HG03175 (cell line): ENCODE measurements at regions not wholly inside any gene's neighbourhood (a gene's known extent, or its start where the extent isn't known, plus 50 kb on each side); places are given as distances from the start of the nearest gene placed in this dataset.
"Not testable (repeated sequence)": the region's sequence is repeated elsewhere in the genome, so short reads cannot be mapped to it uniquely, and the experiment has no call there.

Experiments
- ATAC-seq: cut with Tn5 transposase; IDR thresholded peaks from one replicate; pipeline ENCODE4 v1.9.1; 2021; ENCODE audit warnings: mild to moderate bottlenecking, moderate library complexity; ENCODE audit not compliant: unreplicated experiment

GRCh38 chr7:110507832-110508231 lies 583.1 kb upstream of the LRRN3 start:
- no peak for ATAC-seq

DNA sequence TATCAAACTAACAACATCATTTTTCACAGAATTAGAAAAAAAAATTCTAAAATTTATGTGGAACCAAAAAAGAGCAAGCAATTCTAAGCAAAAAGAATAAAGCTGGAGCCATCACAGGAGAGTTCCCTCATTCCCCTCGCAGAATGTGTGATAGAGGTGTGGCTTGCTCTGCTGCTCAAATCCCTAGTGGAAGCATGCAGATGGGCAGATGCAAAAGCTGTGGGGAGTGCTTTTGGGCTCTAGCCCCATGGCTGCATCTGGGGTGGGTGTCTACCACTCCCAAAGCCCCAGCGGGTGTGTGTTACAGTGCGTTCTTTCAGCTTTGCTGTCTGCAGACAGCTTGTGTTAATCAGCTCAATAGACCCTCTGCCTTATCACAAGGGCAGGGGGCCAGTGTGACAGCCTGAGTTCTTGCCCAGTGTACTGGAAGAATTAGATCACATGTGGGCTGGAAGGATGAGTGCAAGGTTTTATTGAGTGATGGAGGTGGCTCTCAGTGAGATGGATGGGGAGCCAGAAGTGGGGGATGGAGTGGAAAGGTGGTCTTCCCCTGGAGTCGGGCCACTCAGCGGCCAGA lies 575.9 kb upstream of the LRRN3 start:
- ATAC-seq = not testable (repeated sequence)

- no peak for ATAC-seq
Observed at GRCh38 chr7:110519851-110520250, 571.1 kb upstream of the LRRN3 start.

GRCh38 chr7:110521357-110521911 lies 569.5 kb upstream of the LRRN3 start:
- ATAC-seq = no peak

- no peak for ATAC-seq
Observed at GRCh38 chr7:110522061-110522760, 568.7 kb upstream of the LRRN3 start.

DNA sequence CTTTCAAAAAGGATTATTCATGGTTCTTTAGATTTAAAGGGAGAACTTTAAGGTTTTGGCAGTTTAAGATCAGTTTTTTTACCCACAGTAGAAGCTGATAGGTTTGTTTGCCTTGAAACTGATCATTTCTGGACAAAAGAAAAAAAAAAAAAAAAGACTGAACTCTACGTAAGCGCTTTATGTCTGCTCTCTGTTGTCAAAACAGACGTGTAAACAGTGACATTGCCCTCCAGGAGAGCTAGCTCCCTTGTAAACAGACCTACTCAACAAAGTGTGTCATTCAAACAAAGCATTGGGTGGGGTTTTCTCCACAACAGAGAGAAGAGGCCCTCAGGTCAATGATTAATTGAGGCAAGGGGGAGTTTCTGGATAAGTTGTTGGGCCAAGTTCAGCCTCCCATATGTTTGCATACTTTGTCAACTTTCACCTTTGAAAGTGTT lies 568.1 kb upstream of the LRRN3 start:
- no peak for ATAC-seq

DNA sequence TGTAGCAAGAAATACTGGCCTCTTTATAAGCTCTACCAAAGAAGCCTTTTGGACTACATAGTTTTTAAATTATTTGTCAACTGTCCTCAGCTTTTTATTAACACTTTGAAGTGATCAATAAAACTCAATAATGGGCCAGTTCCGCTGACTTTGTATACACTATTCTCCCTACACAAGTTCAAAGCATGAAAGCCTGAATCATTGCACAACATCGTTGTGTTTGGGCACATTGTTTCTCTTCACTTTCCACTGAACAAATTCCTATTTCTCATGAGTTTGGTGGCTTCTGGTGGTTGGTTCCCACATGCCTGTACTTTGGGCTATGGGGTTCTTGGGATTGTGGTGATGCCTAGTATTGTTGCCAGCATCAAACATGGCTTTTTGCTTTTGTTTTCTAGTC lies 561.8 kb upstream of the LRRN3 start:
- no peak for ATAC-seq

- ATAC-seq = no peak
Observed at GRCh38 chr7:110531186-110531585, 559.7 kb upstream of the LRRN3 start.

- ATAC-seq = no peak
Observed at GRCh38 chr7:110534241-110534931, 556.5 kb upstream of the LRRN3 start.

GRCh38 chr7:110539216-110539615 lies 551.7 kb upstream of the LRRN3 start:
- no peak for ATAC-seq

DNA sequence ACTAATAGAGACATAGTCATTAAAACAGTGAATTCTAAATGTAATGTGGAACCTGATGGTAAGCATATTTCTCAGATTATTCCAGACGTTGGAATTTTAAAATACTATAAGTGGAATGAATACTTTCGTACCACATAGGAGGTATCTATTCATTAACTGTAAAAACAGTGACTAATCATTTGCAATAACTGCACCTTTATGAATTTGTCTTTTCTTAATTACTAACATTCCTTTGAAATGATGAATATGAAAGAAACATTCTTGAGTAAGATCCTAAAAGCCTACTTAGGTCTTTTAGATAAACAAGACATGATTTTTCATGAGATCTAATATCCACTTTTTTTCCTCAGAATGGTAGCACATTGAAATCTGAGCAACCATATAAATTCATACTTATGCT lies 549.0 kb upstream of the LRRN3 start:
- ATAC-seq = no peak

DNA sequence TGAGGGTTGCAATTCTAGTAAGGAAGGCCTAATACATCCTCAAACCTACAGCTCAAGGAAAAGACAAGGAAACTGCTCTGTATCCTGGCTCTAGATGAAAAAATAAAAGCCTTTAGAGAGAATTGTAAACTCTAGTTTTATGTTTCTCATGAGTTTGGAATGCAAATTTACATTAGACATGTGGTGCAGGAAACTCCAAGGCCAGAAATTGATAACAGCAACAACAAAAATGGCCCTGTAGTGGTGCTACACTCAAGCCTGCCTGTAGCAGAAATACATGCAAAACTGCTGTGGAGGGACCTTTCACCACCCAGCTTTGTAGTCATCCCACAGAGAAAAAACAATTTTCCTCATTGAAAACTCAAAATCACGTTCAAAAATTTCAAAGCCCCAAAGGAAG lies 546.7 kb upstream of the LRRN3 start:
- ATAC-seq = no peak

- no peak for ATAC-seq
Observed at GRCh38 chr7:110548372-110548771, 542.6 kb upstream of the LRRN3 start.

DNA sequence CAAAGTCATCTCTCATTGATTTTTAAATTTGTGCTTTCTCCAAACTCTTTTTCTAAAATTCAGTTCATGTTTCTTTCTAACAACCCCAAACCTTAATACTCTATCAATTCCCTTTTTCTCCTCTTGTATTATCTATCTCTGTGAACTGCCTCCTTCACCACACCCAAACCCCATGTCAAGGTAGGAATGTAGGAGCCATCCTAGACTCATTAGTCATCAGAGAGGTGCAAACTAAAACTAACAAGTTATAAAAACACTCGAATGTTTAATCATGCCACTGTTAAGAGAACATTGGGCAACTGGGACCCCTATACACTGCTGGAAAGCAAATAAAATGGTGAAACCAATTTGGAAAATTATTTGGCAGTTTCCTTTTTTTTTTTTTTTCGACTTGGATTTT lies 533.8 kb upstream of the LRRN3 start:
- no peak for ATAC-seq

DNA sequence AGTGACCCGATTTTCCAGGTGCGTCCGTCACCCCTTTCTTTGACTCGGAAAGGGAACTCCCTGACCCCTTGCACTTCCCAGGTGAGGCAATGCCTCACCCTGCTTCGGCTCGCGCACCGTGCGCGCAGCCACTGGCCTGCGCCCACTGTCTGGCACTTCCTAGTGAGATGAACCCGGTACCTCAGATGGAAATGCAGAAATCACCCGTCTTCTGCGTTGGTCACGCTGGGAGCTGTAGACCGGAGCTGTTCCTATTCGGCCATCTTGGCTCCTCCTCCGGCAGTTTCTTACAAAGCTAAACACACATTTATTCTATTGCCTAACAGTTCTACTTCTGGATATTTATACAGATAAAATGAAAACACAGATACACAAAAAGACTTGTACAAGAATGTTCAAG lies 527.6 kb upstream of the LRRN3 start:
- not testable (repeated sequence) for ATAC-seq

DNA sequence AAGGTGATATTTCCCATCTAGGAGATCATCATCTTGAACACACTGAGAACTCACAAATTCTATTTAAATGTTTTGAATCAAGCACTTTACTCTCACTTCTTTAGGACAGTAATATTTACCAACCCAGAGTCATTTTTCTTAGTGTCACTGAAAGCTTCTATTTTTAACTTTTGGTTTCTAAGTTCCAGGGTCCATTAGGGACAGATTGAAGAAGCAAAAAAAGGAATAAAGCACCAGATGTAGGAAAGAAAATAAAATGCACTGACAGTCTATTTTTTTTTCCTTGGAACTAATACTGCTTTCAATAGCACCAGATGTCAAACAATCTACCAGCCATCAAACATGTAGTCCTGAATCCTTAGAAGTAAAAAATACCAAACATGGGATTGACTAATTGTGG lies 526.7 kb upstream of the LRRN3 start:
- no peak for ATAC-seq

DNA sequence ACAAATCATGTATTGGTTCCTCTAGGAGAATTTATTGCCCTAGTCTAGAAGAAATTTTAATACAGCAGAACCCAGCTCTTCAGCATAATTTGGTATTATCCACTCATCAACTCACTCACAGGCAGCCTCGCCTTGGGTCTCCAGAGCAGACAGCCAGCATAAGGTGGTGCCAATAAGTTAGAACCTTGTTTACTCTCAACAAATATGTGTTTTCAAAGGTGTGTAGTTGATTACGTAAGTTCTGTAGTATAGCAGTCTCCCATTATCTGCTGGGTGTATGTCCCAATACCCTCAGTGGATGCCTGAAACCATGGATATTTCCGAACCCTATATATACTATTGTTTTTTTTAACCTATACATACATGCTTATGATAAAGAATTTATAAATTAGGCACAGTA lies 522.5 kb upstream of the LRRN3 start:
- no peak for ATAC-seq

- ATAC-seq = no peak
Observed at GRCh38 chr7:110568932-110569331, 522.0 kb upstream of the LRRN3 start.

DNA sequence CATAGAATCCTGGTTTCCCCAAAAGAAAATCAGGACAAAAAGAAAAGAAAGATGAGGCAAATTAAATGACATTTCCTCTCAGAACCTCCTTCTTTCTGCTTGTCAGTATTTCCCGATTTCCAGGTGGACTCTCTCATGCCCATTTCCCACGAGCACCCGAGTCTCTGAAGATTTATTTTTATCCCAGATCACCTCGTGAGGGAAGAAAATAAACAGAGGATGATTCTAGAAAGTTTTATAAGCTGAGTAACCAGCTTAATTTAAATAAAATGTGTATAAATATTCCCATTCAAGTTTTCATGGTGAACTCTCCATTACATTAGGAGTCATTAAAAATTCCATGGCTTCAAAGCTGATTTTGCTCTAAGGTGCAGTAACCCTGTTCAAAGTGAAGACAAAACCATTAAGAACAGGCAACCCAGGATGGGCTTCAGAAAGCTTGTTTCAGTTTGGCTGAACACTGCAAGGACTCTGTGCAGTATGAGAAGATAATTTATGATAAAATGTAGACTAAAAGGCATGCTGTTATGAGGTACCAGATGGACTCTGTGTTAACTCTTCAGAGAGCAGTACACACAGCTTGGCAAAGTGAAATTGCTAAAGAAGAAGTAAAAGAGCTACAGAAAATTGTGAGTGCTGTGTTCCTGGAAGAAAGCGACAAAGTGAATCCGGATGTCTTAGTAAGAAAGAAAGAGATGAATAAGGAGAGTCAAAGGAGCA lies 521.3 kb upstream of the LRRN3 start:
- no peak for ATAC-seq

DNA sequence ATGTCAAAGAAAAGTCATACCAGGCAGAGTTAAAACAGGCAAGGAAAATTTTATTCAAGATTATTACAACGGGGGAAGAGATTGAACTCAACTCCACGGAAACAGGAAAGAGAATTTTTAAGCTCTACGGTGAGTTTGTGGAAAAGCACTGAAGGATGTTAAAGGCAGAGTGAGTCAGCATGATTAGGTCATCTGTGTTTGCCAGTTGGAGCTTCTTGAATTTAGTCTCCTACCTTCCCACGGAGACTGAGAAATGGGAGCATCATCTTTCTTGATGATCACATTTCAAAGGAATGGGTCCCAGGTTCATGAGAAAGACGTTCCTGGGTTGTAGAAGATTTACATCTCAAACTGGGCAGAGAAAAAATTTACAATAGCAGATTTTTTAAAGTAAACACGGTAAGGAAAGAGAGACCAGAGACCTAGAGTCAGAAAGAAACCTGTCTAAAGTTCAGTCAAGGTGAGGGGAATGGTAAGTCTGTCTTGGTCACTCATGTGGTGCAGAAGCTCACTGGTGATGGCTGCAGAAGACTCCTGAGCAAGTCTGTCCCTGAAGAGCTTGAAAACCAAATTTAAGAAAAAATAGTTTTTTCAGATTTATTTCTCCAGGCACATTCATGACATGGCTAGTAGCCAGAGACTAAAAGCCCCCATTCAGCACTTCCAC lies 516.9 kb upstream of the LRRN3 start:
- ATAC-seq = no peak

DNA sequence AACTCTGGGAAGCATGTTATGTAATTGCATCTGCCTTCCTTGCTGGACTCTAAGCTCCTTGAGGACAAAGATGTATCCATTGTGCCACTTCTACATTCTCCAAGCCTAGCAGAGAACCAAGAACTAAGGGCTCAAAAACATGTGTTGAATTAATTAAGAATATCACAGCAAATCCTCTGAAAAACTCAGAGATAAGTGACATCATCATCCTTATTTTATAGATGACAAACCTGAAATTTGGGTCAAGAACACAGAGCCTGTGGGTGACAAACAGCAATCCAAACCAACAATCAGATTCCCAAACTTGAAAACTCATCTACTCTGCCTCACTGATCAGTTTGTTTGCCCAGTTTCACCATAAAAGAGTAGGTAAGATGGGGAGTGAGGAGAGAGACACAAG lies 503.6 kb upstream of the LRRN3 start:
- no peak for ATAC-seq
